CD4-positive, alpha-beta T cell treated with Interleukin-17A for 4 hours (primary cell): ENCODE measurements at regions not wholly inside any gene's neighbourhood (a gene's known extent, or its start where the extent isn't known, plus 50 kb on each side); places are given as distances from the start of the nearest gene placed in this dataset.
"Not testable (repeated sequence)": the region's sequence is repeated elsewhere in the genome, so short reads cannot be mapped to it uniquely, and the experiment has no call there.

Experiments used
- DNase-seq: peaks from one replicate; pipeline ENCODE4 v3.0.0-alpha.2; 2020; ENCODE audit warnings: mixed read lengths

- no peak for DNase-seq
Observed at GRCh38 chr5:160479220-160479619, 57.6 kb downstream of the PTTG1 start.

- DNase-seq: no peak
Observed at GRCh38 chr5:160479926-160480325, 58.3 kb downstream of the PTTG1 start.

GRCh38 chr5:160480652-160481051 lies 59.0 kb downstream of the PTTG1 start:
- no peak for DNase-seq

GRCh38 chr5:160484678-160485077 lies 63.0 kb downstream of the PTTG1 start:
- DNase-seq: no peak

- DNase-seq: no peak
Observed at GRCh38 chr5:160485364-160485969, 63.8 kb downstream of the PTTG1 start.

GRCh38 chr5:160486573-160486972 lies 64.9 kb downstream of the PTTG1 start:
- peak; percentile 54 for DNase-seq

- DNase-seq: no peak
Observed at GRCh38 chr5:160488394-160489325, 67.0 kb downstream of the PTTG1 start.

- no peak for DNase-seq
Observed at GRCh38 chr5:160491438-160491837, 69.8 kb downstream of the PTTG1 start.

- no peak for DNase-seq
Observed at GRCh38 chr5:160492565-160492964, 70.9 kb downstream of the PTTG1 start.

- DNase-seq: no peak
Observed at GRCh38 chr5:160493806-160494338, 72.2 kb downstream of the PTTG1 start.

GRCh38 chr5:160494451-160494850 lies 72.8 kb downstream of the PTTG1 start:
- DNase-seq: no peak

- DNase-seq: no peak
Observed at GRCh38 chr5:160496334-160496733, 74.7 kb downstream of the PTTG1 start.

GRCh38 chr5:160496784-160497183 lies 75.1 kb downstream of the PTTG1 start:
- no peak for DNase-seq

- DNase-seq: no peak
Observed at GRCh38 chr5:160497878-160498277, 76.2 kb downstream of the PTTG1 start.

GRCh38 chr5:160498441-160499043 lies 76.9 kb downstream of the PTTG1 start:
- not testable (repeated sequence) for DNase-seq

GRCh38 chr5:160500786-160501779 lies 79.4 kb downstream of the PTTG1 start:
- no peak for DNase-seq

GRCh38 chr5:160504906-160505305 lies 83.3 kb downstream of the PTTG1 start:
- DNase-seq: no peak

GRCh38 chr5:160506006-160507004 lies 84.7 kb downstream of the PTTG1 start:
- DNase-seq: peak; percentile 75

- no peak for DNase-seq
Observed at GRCh38 chr5:160507221-160507721, 85.6 kb downstream of the PTTG1 start.

GRCh38 chr5:160508780-160509361 lies 87.2 kb downstream of the PTTG1 start:
- DNase-seq: peak; percentile 68
